GM19438 (cell line): ENCODE measurements at regions not wholly inside any gene's neighbourhood (a gene's known extent, or its start where the extent isn't known, plus 50 kb on each side); places are given as distances from the start of the nearest gene placed in this dataset.
A peak's percentile ranks its signal among the peaks of the same experiment; 100 is the strongest.

ENCODE experiments used
- ATAC-seq: cut with Tn5 transposase; IDR thresholded peaks from one replicate; pipeline ENCODE4 v1.9.1; 2021; ENCODE audit warnings: low read depth; ENCODE audit not compliant: unreplicated experiment

- no peak for ATAC-seq
Observed at GRCh38 chr5:8136271-8136670, 267.3 kb downstream of the MTRR start.

- no peak for ATAC-seq
Observed at GRCh38 chr5:8137941-8138550, 269.1 kb downstream of the MTRR start.

GRCh38 chr5:8138884-8139283 lies 269.9 kb downstream of the MTRR start:
- ATAC-seq: no peak

- no peak for ATAC-seq
Observed at GRCh38 chr5:8150791-8151190, 281.8 kb downstream of the MTRR start.

- ATAC-seq: no peak
Observed at GRCh38 chr5:8156706-8157105, 287.8 kb downstream of the MTRR start.

- no peak for ATAC-seq
Observed at GRCh38 chr5:8157320-8157822, 288.4 kb downstream of the MTRR start.

- ATAC-seq: no peak
Observed at GRCh38 chr5:8176101-8176693, 307.2 kb downstream of the MTRR start.

- peak; percentile 80 for ATAC-seq
Observed at GRCh38 chr5:8184455-8185063, 315.6 kb downstream of the MTRR start.

GRCh38 chr5:8185852-8186251 lies 316.9 kb downstream of the MTRR start:
- no peak for ATAC-seq

- ATAC-seq: no peak
Observed at GRCh38 chr5:8188874-8189565, 320.1 kb downstream of the MTRR start.

GRCh38 chr5:8192840-8193239 lies 323.9 kb downstream of the MTRR start:
- no peak for ATAC-seq

- ATAC-seq: no peak
Observed at GRCh38 chr5:8196061-8196460, 327.1 kb downstream of the MTRR start.

- ATAC-seq: no peak
Observed at GRCh38 chr5:8208307-8208706, 339.4 kb downstream of the MTRR start.

- no peak for ATAC-seq
Observed at GRCh38 chr5:8209500-8209899, 340.6 kb downstream of the MTRR start.

GRCh38 chr5:8213701-8214240 lies 344.8 kb downstream of the MTRR start:
- ATAC-seq: no peak

- ATAC-seq: no peak
Observed at GRCh38 chr5:8216921-8217320, 348.0 kb downstream of the MTRR start.

GRCh38 chr5:8226148-8226547 lies 357.2 kb downstream of the MTRR start:
- ATAC-seq: no peak

GRCh38 chr5:8227112-8227511 lies 358.2 kb downstream of the MTRR start:
- ATAC-seq: no peak

GRCh38 chr5:8229551-8229950 lies 360.6 kb downstream of the MTRR start:
- no peak for ATAC-seq

GRCh38 chr5:8230868-8231267 lies 361.9 kb downstream of the MTRR start:
- no peak for ATAC-seq

GRCh38 chr5:8233479-8233878 lies 364.5 kb downstream of the MTRR start:
- no peak for ATAC-seq
